HG02588 (cell line): ENCODE measurements at regions not wholly inside any gene's neighbourhood (a gene's known extent, or its start where the extent isn't known, plus 50 kb on each side); places are given as distances from the start of the nearest gene placed in this dataset.

Source experiments
- ATAC-seq: cut with Tn5 transposase; IDR thresholded peaks from one replicate; pipeline ENCODE4 v1.9.1; 2021; ENCODE audit warnings: mild to moderate bottlenecking, moderate library complexity; ENCODE audit not compliant: unreplicated experiment

- no peak for ATAC-seq
Measured at GRCh38 chr6:22925920-22926789, 356.8 kb downstream of the HDGFL1 start.

- no peak for ATAC-seq
Measured at GRCh38 chr6:22926790-22927354, 357.5 kb downstream of the HDGFL1 start.

DNA sequence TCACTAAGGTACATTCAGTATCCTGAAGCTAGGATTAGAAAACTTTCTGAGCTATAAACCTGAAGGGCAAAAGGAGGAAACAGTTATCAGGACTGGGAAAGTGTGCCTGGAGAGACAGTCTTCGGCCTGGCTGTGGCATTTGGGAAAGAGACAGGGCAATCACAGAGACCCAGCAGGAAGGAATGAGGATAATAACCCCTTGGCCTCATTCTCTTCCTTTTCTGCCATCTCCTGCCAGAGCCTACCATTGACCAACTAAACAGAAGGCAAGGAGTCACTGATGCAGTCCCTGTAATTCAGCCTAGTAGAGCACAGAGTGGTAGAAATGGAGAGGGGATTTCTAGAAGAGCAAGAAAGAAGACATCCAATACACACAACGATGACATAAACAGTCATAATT, 359.4 kb downstream of the HDGFL1 start:
- ATAC-seq = no peak

DNA sequence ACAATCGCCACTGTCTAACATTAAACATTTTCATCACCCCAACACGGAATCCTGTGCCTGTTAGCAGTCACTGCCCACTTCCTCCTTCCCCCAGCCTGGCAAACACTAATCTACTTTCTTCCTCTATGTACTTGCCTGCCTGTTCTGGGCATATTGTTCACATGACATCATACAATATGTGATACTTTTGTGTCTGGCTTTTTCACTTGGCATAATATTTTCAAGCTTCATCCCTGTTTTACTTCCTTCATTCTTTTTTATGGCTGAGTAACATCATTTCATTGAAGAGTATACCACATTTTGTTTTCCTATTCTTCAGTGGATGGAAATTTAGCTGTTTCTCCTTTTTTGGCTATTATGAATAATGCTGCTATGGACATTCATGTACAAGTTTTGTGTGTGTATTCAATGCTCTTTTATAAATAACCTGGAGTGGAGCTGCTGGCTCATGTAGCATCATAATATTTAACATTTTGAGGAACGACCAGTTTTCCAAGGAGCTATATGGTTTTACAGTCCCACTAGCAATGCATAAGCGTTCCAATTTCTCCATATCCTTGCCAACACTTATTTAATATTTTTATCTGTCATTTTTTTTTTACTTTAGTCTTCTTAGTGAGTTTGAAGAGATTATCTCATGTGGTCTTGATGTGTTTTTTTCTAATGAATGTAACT, 360.1 kb downstream of the HDGFL1 start:
- ATAC-seq = no peak

- no peak for ATAC-seq
Measured at GRCh38 chr6:22940581-22941290, 371.4 kb downstream of the HDGFL1 start.

DNA sequence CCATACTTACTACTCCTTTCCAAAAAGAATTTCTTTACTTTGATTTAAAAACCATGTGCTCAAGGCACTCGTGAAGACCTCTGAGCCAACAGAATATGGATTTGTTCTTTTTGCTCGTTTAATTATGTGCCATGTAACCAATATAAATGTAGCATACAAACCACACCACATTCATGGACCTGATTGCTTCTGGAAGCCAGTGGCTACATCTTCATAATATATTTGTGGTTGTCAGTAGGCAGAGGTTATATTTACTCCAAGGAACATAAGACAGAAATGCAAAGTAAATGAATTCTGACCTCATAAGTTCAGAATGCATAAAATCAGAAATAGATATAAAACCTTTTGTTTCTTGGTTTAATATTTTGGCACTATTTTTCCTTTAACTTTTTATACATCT, 373.0 kb downstream of the HDGFL1 start:
- no peak for ATAC-seq

DNA sequence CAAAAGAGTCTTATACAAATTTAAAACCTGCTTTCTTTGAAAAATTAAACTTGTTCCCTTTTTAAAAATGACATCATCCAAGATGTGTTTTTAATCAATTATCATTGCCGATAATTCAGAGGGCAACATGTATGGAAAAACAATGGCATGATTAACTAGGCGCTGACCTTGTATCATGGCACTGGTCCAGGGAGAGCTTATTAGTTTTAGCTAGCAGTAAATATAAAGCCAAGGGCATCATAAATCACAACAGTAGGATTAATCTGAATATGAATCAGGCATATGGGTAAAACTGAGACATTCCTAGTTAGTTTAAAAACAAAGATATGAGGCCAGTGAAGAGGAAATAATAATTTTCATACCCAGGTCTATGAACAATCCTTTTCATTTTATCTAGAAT, 374.0 kb downstream of the HDGFL1 start:
- no peak for ATAC-seq

- ATAC-seq = no peak
Measured at GRCh38 chr6:22949967-22950366, 380.6 kb downstream of the HDGFL1 start.

DNA sequence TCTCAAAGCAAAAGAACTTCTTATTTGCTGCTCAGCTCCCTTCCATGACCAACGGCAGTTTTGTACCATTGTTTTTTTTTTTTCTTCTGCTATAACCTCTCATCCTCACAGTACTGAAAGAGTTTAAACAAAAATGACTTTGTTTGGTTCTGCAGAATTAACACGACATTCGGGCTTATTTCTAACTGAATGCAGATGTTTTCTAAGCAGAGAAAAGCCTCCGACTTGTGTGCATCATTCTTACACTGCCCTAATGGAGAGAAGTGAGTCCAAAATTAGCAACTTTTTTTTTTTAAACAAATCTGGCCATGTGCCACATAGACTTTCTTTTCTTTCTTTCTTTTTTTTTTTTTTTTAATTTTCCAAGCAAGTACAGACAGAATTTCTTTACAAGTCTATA, 382.7 kb downstream of the HDGFL1 start:
- ATAC-seq = no peak

DNA sequence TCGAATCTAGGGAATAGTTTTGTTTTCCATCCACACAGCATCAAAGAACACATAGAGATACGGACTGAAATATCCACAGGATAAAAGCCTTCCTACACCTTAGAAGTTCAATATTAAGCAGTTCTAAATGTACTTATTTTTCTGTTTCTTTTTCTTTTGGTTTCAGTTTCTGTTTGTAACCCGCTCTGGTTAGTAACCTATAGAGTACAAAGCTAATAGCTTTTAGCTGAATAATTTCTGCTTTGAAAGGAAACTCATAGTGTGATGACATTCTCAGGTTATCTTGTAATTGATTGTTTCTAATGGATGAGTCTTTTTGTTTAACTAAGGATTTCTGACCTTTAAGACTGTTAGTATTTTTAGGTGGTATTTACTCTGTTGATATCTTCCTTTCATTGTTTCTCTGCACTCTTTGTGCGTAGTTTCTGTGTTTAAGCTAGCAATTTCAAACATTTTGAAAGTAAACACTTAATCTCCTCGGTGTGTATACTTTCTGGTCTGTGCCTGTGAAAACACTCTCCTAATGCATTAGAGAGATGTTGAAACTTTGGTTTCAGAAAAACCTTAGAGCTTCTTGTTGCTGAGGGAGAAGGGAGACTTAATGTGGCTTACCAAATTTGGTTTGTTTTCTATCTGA, 385.5 kb downstream of the HDGFL1 start:
- no peak for ATAC-seq

- no peak for ATAC-seq
Measured at GRCh38 chr6:22956029-22956681, 386.8 kb downstream of the HDGFL1 start.

DNA sequence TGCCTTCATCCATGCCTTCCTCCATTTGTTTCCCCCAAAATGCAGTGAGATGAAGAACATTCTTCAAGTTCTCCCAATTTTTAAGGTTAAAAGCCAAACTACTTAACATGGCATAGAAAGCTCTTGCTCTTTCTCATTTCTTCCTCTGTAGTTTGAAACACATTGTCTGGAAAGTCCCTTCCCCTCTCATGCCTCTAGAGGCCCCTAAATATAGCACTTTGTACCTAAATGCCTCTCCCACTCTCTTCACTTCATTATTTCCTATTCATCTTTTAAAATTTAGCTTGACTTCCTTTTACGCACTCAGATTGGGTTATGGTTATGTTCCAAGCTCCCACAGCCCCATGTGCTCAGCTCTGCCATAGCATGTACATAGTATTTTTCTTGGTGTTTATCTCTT, 389.3 kb downstream of the HDGFL1 start:
- peak; percentile 62 for ATAC-seq

- ATAC-seq = no peak
Measured at GRCh38 chr6:22959571-22959970, 390.2 kb downstream of the HDGFL1 start.

GRCh38 chr6:22964334-22964733, 395.0 kb downstream of the HDGFL1 start:
- no peak for ATAC-seq

DNA sequence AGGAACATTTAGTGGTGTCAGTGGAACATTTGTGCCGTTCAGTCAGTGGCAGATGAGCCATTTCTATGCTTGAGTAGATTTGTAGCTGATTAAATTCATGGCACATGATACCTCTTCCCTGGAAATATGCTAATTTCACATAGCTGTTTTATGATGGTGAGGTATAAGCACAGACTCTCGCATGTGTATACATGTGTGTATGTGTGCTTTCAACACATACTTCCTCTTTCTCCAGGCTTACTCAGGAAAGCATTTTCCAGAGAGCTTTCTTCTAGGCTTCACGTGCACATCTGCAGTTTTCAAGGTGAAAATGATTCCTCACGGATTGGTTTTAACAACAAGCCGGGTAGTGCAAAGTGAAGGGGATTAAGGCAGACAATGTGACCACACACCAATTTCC, 396.5 kb downstream of the HDGFL1 start:
- ATAC-seq = no peak

DNA sequence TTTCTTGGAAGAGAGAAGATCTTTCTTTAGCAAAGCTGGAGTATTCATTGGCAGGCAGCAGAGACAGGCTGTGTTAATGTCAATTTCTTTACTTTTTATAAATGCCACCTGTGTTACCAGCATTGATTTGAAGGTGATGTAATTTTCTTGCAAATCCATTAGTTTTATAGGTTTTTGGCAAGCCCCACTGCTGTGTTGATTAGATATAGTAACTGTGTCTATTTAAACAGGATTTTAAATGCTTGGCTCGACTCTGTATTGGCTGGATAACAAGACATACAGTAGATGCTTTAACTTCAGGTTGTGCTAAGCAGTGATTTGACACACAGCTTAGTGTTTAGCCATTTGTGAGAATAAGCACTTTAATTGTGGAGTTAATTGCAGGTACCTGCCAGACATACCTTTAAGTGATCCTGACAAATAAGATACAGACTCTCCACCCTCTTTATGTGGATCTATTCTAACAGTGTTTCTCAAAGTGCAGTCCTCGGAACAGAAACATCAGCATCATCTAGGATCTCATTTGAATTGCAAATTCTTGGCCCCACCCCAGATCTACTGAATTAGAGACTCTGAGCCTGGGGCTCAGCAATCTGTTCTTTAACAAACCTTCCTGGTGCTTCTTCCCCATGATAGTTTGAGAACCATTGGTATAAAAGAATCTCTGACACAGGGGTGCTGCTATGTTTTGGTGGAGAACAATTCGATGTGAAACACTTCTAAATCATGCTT, 397.5 kb downstream of the HDGFL1 start:
- ATAC-seq = no peak

GRCh38 chr6:22970004-22970403, 400.6 kb downstream of the HDGFL1 start:
- ATAC-seq = no peak

DNA sequence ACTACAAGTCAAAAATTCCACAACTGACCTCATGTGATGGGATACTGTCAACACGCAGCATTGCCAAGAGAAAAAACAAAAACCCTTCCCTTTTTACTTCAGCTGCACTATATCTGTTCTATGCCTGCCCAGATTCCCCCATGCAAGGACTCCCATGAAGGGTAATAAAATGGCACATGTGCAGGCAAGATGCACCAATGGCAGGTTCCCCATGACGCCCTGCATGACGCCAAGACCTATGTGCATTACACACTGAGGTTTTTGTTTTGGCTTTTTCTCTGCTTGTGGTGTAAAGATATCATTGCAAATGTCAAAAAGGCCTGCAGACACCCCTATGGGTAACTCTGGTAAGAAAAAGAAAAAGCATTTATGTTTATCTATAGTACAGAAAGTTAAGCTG, 403.4 kb downstream of the HDGFL1 start:
- no peak for ATAC-seq

- no peak for ATAC-seq
Measured at GRCh38 chr6:22975079-22975478, 405.7 kb downstream of the HDGFL1 start.

DNA sequence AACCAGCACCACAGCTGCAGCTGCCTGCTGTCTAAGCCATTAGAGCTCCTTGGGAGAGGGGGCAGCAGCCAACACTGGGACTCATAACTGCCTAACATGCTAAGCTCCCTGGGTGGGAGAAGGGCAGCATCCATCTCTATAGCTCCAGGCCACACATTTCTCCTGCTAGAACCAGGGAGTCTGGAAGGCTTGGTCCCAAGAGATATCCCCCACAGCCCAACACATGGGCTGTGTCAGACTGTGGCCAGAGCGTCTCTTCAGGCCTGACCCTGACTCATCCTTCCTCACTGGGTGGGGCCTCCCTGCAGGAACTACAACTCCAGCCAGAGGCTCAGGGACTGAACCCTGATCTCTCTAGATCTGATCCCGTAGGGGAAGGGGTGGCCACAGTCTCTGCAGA, 411.1 kb downstream of the HDGFL1 start:
- no peak for ATAC-seq
